ENCODE measurements at regions not wholly inside any gene's neighbourhood (a gene's known extent, or its start where the extent isn't known, plus 50 kb on each side); places are given as distances from the start of the nearest gene placed in this dataset.

DNA sequence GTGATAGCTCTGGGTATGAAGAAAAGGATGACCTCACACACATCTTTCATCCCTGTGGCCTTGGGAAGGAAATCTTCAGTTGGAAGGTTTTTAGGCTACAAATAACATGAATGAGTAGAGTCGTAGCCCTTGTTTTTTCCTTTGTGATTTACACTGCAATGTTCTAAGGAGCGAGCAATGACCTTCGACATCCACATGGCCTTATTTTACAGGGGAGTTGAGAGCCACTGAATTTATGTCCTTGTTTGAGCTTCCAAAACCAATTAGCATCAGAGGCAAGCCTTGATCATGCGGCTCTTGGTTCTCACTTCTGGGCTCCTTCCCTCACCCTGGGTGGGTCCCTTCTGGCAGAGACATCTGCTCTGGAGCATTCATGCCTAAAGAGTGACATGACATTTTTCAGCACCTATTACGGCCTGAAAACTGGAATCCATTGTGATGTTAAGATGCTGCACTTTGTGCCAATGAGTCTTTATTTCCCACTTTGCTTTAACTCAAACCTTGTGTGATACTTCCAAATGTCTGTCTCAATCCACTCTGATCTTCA, 70.5 kb upstream of the RUNX1 start:
- Histone ChIP-seq H3K9me3 (replicated peaks in 1 of 3) (no peaks in the 10 kb centered on the region), H3K27me3 (no peaks in the 10 kb centered on the region), H3K27ac (no peak overlapping the region), H3K4me1 (replicated peaks in 1 of 2) (no peaks in the 10 kb centered on the region), H3K4me3 (no peak overlapping the region), H3K36me3 (replicated peaks in 1 of 2) (no peaks in the 10 kb centered on the region)
- 51 to 65% (median 59%) methylated on average over 5 of the region's 5 CpGs for WGBS, 4 donors
- no peak for TF ChIP-seq POLR2A (IDR thresholded peaks at IDR 0.05)
- TF ChIP-seq, protein P1, sequence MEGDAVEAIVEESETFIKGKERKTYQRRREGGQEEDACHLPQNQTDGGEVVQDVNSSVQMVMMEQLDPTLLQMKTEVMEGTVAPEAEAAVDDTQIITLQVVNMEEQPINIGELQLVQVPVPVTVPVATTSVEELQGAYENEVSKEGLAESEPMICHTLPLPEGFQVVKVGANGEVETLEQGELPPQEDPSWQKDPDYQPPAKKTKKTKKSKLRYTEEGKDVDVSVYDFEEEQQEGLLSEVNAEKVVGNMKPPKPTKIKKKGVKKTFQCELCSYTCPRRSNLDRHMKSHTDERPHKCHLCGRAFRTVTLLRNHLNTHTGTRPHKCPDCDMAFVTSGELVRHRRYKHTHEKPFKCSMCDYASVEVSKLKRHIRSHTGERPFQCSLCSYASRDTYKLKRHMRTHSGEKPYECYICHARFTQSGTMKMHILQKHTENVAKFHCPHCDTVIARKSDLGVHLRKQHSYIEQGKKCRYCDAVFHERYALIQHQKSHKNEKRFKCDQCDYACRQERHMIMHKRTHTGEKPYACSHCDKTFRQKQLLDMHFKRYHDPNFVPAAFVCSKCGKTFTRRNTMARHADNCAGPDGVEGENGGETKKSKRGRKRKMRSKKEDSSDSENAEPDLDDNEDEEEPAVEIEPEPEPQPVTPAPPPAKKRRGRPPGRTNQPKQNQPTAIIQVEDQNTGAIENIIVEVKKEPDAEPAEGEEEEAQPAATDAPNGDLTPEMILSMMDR (IDR thresholded peaks at IDR 0.05), result no peak
- intact Hi-C loops (cut with DNase I), result no loop called here
- DNase-seq, result no peak

DNA sequence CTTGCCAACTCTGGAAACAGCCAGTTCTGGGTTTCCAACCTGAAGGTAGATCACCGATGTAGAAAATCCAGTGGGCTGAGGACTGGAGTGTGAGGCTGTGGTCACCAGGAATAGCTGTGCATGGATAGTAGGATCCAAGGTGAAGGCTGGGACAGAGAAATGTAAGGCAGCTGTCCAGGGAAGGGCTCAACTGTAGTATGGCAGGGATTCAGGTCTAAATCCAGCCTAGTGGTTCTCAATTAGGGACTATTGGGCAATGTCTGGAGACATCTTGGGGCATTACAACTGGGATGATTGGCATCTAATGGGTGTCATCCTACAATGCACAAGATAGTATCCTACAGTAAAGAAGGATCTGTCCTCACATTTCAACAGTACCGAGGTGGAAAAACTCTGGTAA, 67.7 kb upstream of the RUNX1 start:
- Histone ChIP-seq H3K36me3 (replicated peaks in 1 of 2) (no peaks in the 10 kb centered on the region), H3K27me3 (no peaks in the 10 kb centered on the region), H3K4me1 (replicated peaks in 1 of 2) (no peaks in the 10 kb centered on the region), H3K27ac (no peak overlapping the region), H3K9me3 (replicated peaks in 1 of 3) (no peaks in the 10 kb centered on the region), H3K4me3 (no peak overlapping the region)
- TF ChIP-seq POLR2A (IDR thresholded peaks at IDR 0.05), result no peak
- TF ChIP-seq, protein P1 (IDR thresholded peaks at IDR 0.05), result no peak
- DNase-seq, result no peak
- intact Hi-C loops (cut with DNase I), result no loop called here
- WGBS, 4 donors, result 93 to 100% (median 98%) methylated on average over 2 of the region's 2 CpGs

DNA sequence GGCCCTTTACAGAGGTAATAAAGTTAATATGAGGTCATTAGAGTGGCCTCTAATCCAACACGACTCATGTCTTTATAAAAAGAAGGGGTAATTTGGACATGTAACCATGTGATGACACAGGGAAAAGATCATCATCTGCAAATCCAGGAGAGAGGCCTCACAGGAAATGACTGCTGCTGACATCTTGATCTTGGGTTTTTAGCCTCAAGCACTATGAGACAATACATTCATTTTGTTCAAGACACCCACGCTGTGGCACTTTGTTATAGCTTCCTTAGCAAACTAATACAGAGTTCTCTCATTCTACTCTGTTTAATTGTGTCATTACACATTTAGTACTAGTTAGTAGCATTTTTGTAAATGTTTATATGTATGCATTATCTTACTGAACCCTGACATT, 64.0 kb upstream of the RUNX1 start:
- TF ChIP-seq POLR2A (IDR thresholded peaks at IDR 0.05), result no peak
- TF ChIP-seq, protein P1 (IDR thresholded peaks at IDR 0.05), result no peak
- no peaks in the 10 kb centered on the region for H3K36me3 ChIP-seq (replicated peaks in 1 of 2)
- H3K27ac ChIP-seq, result no peak overlapping the region
- DNase-seq, result no peak
- WGBS, 4 donors, result 64 to 73% (median 69%) methylated on average over 2 of the region's 2 CpGs
- no peak overlapping the region for H3K4me3 ChIP-seq
- H3K27me3 ChIP-seq, result no peaks in the 10 kb centered on the region
- no peaks in the 10 kb centered on the region for H3K4me1 ChIP-seq (replicated peaks in 1 of 2)
- no peaks in the 10 kb centered on the region for H3K9me3 ChIP-seq (replicated peaks in 1 of 3)
- intact Hi-C loops (cut with DNase I), result no loop called here

DNA sequence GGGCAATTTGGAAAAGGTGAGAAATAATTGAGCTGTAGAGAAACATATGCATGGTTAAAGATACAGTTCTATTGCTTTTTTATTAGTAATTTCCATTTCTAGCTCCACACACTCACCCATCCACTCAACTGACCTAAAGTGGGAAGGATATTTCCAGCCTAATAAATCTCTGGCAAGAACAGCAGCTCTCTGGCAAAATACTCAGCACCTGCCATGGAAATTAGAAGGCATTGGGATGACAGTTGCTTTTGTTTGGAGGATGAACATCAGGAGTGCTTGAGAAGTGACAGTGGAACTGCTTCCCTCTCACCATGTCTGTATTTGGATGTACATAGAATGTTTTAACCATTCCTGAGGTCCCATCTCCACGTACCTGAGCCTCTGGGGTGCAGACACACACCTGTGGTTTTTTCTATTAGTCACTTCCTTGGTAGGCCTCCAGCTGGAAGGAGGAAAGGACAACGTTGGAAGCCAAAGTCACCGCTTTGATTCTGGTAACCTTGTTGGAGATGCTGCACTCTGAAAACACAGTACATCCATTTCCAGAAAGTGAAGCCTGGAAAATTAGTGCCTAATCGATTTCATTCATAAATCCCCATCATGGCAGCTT, 62.3 kb upstream of the RUNX1 start:
- no peak overlapping the region for H3K27ac ChIP-seq
- no peaks in the 10 kb centered on the region for H3K27me3 ChIP-seq
- WGBS, 4 donors, result 47 to 69% (median 56%) methylated on average over 4 of the region's 4 CpGs
- DNase-seq, result no peak
- H3K9me3 ChIP-seq (replicated peaks in 1 of 3), result no peaks in the 10 kb centered on the region
- H3K4me1 ChIP-seq (replicated peaks in 1 of 2), result no peaks in the 10 kb centered on the region
- H3K36me3 ChIP-seq (replicated peaks in 1 of 2), result no peaks in the 10 kb centered on the region
- H3K4me3 ChIP-seq, result no peak overlapping the region
- intact Hi-C loops (cut with DNase I), result no loop called here
- TF ChIP-seq POLR2A (IDR thresholded peaks at IDR 0.05), result no peak
- TF ChIP-seq, protein P1 (IDR thresholded peaks at IDR 0.05), result no peak

All from adrenal gland (tissue), 9 donors.